ENCODE measurements at regions not wholly inside any gene's neighbourhood (a gene's known extent, or its start where the extent isn't known, plus 50 kb on each side); places are given as distances from the start of the nearest gene placed in this dataset.

DNA sequence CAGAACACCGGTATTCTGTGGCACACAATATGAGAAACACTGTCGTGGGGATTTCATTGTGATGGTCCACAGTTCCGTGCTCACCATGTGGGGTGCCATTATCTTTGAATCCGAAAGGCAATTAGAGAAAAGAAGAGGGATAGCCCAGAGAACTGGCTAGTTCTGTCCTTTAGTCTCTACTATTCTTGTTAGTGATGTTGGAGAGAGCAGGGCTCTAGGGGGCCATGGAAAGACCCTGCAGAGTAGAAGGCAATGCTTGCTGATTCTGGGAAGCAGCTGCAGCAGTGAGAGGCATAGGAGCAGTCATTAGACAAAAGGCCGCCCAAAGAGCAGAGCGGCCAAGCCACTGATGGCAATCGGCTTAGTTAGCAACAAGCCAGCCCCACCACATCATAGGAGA lies 146.3 kb downstream of the TSEN15 start:
- WGBS, 2 donors = 94 to 95% methylated on average over 7 of the region's 7 CpGs
- TF ChIP-seq, protein P1, sequence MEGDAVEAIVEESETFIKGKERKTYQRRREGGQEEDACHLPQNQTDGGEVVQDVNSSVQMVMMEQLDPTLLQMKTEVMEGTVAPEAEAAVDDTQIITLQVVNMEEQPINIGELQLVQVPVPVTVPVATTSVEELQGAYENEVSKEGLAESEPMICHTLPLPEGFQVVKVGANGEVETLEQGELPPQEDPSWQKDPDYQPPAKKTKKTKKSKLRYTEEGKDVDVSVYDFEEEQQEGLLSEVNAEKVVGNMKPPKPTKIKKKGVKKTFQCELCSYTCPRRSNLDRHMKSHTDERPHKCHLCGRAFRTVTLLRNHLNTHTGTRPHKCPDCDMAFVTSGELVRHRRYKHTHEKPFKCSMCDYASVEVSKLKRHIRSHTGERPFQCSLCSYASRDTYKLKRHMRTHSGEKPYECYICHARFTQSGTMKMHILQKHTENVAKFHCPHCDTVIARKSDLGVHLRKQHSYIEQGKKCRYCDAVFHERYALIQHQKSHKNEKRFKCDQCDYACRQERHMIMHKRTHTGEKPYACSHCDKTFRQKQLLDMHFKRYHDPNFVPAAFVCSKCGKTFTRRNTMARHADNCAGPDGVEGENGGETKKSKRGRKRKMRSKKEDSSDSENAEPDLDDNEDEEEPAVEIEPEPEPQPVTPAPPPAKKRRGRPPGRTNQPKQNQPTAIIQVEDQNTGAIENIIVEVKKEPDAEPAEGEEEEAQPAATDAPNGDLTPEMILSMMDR (IDR thresholded peaks at IDR 0.05) = no peak
- ATAC-seq = no peak
- Histone ChIP-seq H3K27ac (no peak overlapping the region), H3K36me3 (no peaks in the 10 kb centered on the region), H3K27me3 (no peaks in the 10 kb centered on the region), H3K4me3 (no peak overlapping the region), H3K9me3 (no peaks in the 10 kb centered on the region), H3K4me1 (peaks cover 0 to 19% (median 7%) of the 10 kb centered on the region in 9 donors)
- intact Hi-C loops (cut with DNase I) = no loop called here
- no peak for DNase-seq

DNA sequence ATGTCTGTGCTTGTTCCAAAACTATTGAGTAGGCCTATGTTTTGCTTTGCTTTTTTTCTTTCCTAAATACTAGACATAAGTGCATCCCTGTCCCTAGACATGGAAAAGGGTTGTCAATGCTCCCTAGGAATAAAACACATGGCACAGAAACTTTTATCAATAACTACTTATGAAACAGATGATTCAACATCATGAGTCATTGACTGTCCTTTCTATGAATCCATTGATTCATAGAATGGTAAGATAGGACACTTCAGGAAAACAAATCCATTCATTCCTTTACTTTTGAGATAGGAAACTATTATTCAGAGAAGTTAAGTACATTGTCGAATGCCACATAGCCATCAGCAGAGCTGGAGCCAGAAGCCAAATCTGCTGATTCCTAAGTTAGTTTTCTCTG lies 147.5 kb downstream of the TSEN15 start:
- H3K9me3 ChIP-seq = no peaks in the 10 kb centered on the region
- peaks cover 0 to 8% (median 5%) of the 10 kb centered on the region in 9 donors for H3K4me1 ChIP-seq
- ATAC-seq (no peak), DNase-seq (no peak)
- no peaks in the 10 kb centered on the region for H3K27me3 ChIP-seq
- no peak overlapping the region for H3K4me3 ChIP-seq
- H3K27ac ChIP-seq = no peak overlapping the region
- H3K36me3 ChIP-seq = no peaks in the 10 kb centered on the region
- TF ChIP-seq, protein P1 (IDR thresholded peaks at IDR 0.05) = no peak
- intact Hi-C loops (cut with DNase I) = no loop called here
- WGBS, 2 donors = 89 to 94% methylated on average over 1 of the region's 1 CpG

DNA sequence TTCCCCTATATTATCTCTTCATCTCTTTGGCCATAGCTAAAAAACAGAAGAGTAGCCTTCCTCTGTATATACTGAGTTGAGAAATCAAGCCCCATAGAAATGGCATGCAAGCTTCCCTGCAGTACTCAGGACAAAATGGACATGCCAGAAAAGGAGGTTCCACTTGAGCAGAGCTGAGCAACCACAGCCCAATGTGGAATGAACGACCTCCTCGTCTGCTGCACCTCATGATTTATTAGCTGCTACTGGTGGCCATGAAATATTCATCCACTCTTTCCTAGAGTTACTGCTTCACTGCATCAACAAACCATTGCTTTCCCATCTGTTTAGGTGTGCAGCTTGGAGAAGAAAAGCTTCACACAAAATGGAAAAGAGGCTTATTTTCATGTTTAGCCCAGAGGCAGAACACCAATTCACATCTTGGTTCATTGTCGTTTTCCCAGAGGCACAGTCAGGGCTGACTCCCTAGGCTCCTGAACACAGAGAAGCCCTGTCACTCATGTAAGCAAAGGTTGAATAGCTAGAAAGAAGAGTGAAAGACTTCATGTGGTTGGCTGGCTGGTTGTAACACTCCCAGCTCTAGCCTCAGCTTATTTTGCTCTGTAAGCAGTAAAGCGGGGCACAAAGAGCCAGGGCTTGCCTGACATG lies 148.0 kb downstream of the TSEN15 start:
- intact Hi-C loops (cut with DNase I) = loop anchor here in 1 of 10 donors (5.0 kb wide), 1 partner anchor 42 kb away; no protein-coding TSS in a partner anchor
- Histone ChIP-seq H3K27me3 (no peaks in the 10 kb centered on the region), H3K36me3 (no peaks in the 10 kb centered on the region), H3K4me3 (no peak overlapping the region), H3K27ac (no peak overlapping the region), H3K9me3 (no peaks in the 10 kb centered on the region), H3K4me1 (peaks cover 0 to 3% (median under 1%) of the 10 kb centered on the region in 9 donors)
- 72 to 83% methylated on average over 4 of the region's 4 CpGs for WGBS, 2 donors
- DNase-seq = no peak
- TF ChIP-seq, protein P1 (IDR thresholded peaks at IDR 0.05) = no peak
- ATAC-seq = no peak

DNA sequence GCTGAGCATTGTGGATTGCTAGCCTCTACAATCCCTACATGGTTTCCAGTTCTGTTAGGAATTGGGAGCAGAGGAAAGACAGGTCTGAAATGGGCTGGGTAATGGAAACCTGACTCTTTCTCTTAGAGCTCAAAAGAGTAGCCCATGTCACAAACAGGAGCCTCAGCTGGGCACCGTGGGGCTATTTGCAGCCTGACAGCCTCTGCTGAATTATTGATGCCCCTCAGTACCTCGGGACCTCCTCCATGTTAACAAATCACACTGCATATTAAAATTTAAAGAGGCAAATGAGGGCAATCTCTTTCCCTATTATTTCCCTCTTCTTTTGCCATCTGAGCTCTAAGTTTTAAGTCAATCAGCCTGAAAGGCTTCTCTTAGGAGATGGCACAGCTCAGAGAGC lies 157.1 kb downstream of the TSEN15 start:
- Histone ChIP-seq H3K9me3 (no peaks in the 10 kb centered on the region), H3K36me3 (no peaks in the 10 kb centered on the region), H3K27ac (no peak overlapping the region), H3K4me3 (no peak overlapping the region), H3K27me3 (no peaks in the 10 kb centered on the region), H3K4me1 (peaks cover 0 to 10% (median 0%) of the 10 kb centered on the region in 9 donors)
- ATAC-seq = no peak
- intact Hi-C loops (cut with DNase I) = no loop called here
- 93% methylated on average over 2 of the region's 2 CpGs for WGBS, 2 donors
- TF ChIP-seq, protein P1 (IDR thresholded peaks at IDR 0.05) = no peak
- DNase-seq = no peak

Data from heart right ventricle (tissue), 16 donors.